Choroid plexus epithelial cell (primary cell): ENCODE measurements at regions not wholly inside any gene's neighbourhood (a gene's known extent, or its start where the extent isn't known, plus 50 kb on each side); places are given as distances from the start of the nearest gene placed in this dataset.

Experiments
- DNase-seq: peaks from one replicate; pipeline ENCODE4 v3.0.0-alpha.2; 2010; ENCODE audit warnings: low read depth
- H3K4me3 ChIP-seq: 2 replicates; pipeline ENCODE4 v1.5.1; 2011; ENCODE audit warnings: low read depth, mild to moderate bottlenecking, control low read depth, low read length, moderate library complexity
- CTCF ChIP-seq: conservative IDR thresholded peaks from 2 replicates; pipeline ENCODE4 v1.5.1; 2011; ENCODE audit warnings: low read depth, mild to moderate bottlenecking, control low read depth, inconsistent platforms, low read length, moderate library complexity

GRCh38 chr10:83706952-83707582 is 432.2 kb upstream of the GHITM start:
- no peak for TF ChIP-seq CTCF
- DNase-seq = no peak
- H3K4me3 ChIP-seq = no peak overlapping the region

GRCh38 chr10:83713423-83713822 is 425.9 kb upstream of the GHITM start:
- H3K4me3 ChIP-seq = no peak overlapping the region
- DNase-seq = no peak
- no peak for TF ChIP-seq CTCF

- TF ChIP-seq CTCF = no peak
Measured at GRCh38 chr10:83723080-83723479, 416.2 kb upstream of the GHITM start.

GRCh38 chr10:83724471-83725241 is 414.7 kb upstream of the GHITM start:
- no peak for TF ChIP-seq CTCF
- H3K4me3 ChIP-seq = no peak overlapping the region
- DNase-seq = no peak

More at GRCh38 chr10:83723080-83723479, 416.2 kb upstream of the GHITM start:
- no peak overlapping the region for H3K4me3 ChIP-seq
- no peak for DNase-seq

- no peak for TF ChIP-seq CTCF
- DNase-seq = no peak
- H3K4me3 ChIP-seq = no peak overlapping the region
Measured at GRCh38 chr10:83725567-83725966, 413.7 kb upstream of the GHITM start.

GRCh38 chr10:83734278-83734677 is 405.0 kb upstream of the GHITM start:
- no peak overlapping the region for H3K4me3 ChIP-seq
- TF ChIP-seq CTCF = no peak
- no peak for DNase-seq

GRCh38 chr10:83736008-83736407 is 403.3 kb upstream of the GHITM start:
- H3K4me3 ChIP-seq = no peak overlapping the region
- DNase-seq = no peak
- TF ChIP-seq CTCF = no peak
